ENCODE measurements at regions not wholly inside any gene's neighbourhood (a gene's known extent, or its start where the extent isn't known, plus 50 kb on each side); places are given as distances from the start of the nearest gene placed in this dataset.

DNA sequence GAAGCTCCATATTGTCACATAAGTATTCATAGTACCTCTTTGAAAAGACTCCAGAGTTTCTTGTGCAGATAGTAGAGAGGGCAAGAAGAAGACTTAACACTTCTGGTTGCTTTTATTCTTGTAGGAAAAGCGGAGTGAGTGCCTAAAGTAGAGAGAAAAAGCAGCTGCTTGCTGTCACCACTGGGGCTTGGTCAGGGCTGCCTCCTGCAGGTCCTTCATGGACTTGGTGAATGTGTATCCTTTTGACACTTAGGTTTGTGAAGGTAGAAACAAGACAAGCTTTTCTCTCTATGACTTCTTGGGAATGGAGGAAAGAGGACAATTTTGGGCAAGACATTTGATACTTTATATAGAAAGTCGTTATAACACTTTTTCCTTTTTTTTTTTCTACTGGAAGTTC, 312.8 kb upstream of the FANCL start:
- Histone ChIP-seq H2AFZ (ENCODE audit: low read depth, low read length) (no peak overlapping the region), H3K79me2 (ENCODE audit: insufficient read depth, low read length) (no peaks in the 10 kb centered on the region), H3K36me3 (ENCODE audit: insufficient read depth, low read length) (no peaks in the 10 kb centered on the region), H4K20me1 (ENCODE audit: insufficient read depth, low read length) (no peaks in the 10 kb centered on the region), H3K27ac (ENCODE audit: low read length) (no peak overlapping the region), H3K4me2 (ENCODE audit: insufficient read depth, low read length) (no peak overlapping the region), H3K27me3 (ENCODE audit: insufficient read depth, low read length, poor library complexity) (no peaks in the 10 kb centered on the region), H3K9me3 (ENCODE audit: insufficient read depth, low read length, severe bottlenecking) (no peaks in the 10 kb centered on the region), H3K4me3 (ENCODE audit: low read depth in 1 of 2, low read length in 2 of 2) (no peak overlapping the region), H3K9ac (ENCODE audit: low read depth, low read length) (no peak overlapping the region), H3K4me1 (ENCODE audit: insufficient read depth, low read length) (no peaks in the 10 kb centered on the region)
- TF ChIP-seq EZH2 (IDR thresholded peaks at IDR 0.05; ENCODE audit: borderline replicate concordance, low read depth, low read length, severe bottlenecking) (no peak), CTCF (IDR thresholded peaks at IDR 0.05; ENCODE audit: borderline replicate concordance, extremely low read depth, low read length, poor library complexity, severe bottlenecking) (peak; percentile 39)
- no peak for ATAC-seq (ENCODE audit: insufficient read depth, low read depth)
- DNase-seq = peak; percentile 5

GRCh38 chr2:58553522-58553921, 312.4 kb upstream of the FANCL start:
- no peaks in the 10 kb centered on the region for H3K4me1 ChIP-seq (ENCODE audit: insufficient read depth, low read length)
- no peaks in the 10 kb centered on the region for H3K36me3 ChIP-seq (ENCODE audit: insufficient read depth, low read length)
- TF ChIP-seq CTCF (IDR thresholded peaks at IDR 0.05; ENCODE audit: borderline replicate concordance, extremely low read depth, low read length, poor library complexity, severe bottlenecking) (no peak), EZH2 (IDR thresholded peaks at IDR 0.05; ENCODE audit: borderline replicate concordance, low read depth, low read length, severe bottlenecking) (no peak)
- DNase-seq (no peak), ATAC-seq (ENCODE audit: insufficient read depth, low read depth) (no peak)
- H3K4me3 ChIP-seq (ENCODE audit: low read depth in 1 of 2, low read length in 2 of 2) = no peak overlapping the region
- no peak overlapping the region for H3K4me2 ChIP-seq (ENCODE audit: insufficient read depth, low read length)
- H3K27ac ChIP-seq (ENCODE audit: low read length) = no peak overlapping the region
- H3K79me2 ChIP-seq (ENCODE audit: insufficient read depth, low read length) = no peaks in the 10 kb centered on the region
- H4K20me1 ChIP-seq (ENCODE audit: insufficient read depth, low read length) = no peaks in the 10 kb centered on the region
- H3K27me3 ChIP-seq (ENCODE audit: insufficient read depth, low read length, poor library complexity) = no peaks in the 10 kb centered on the region
- H3K9me3 ChIP-seq (ENCODE audit: insufficient read depth, low read length, severe bottlenecking) = no peaks in the 10 kb centered on the region
- H2AFZ ChIP-seq (ENCODE audit: low read depth, low read length) = no peak overlapping the region
- H3K9ac ChIP-seq (ENCODE audit: low read depth, low read length) = no peak overlapping the region

DNA sequence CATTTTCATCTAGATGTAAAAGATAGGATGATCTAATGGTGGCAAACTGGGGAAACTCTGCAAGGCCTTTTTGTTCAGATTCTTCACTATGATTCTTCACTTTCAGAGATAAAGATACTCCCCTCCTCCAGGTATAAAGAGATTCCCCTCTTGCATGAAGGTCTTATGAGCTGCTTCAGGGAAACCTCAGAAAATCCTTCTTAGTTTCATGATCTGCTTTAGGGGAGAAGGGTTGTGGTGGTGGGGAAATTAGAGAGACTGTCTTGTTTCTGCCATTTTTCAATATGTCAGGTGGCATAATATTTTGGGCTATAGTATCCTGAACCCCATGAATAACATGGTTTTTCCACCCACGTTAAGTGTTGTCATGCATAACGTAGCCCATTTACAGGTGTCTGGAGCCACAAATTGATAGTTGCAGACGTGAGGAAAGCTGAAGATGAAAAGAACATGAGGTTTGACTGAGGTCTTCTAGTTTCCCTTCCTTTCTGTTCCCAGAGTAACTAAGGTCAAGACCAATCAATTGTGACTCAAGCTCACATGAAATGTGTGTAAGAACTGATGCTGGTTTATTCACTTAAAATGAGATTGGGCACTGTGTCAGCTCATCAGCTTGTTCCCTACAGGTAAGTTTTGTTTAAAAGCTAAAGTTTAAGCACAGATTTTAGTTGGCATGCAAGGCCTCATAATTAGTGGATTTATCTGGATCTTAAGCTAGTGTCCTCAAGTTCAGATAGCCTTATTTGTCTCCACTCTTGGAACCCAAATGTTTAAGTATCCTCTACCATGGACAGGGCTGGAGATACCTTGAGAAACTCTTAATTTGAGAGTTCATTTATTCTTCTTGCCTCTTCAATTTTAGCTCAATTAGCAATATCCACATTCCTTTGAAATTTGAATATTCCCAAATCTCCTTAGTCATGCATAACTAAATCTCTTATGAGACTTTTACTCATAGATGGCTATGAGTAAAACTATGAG, 304.5 kb upstream of the FANCL start:
- Histone ChIP-seq H3K9ac (ENCODE audit: low read depth, low read length) (no peak overlapping the region), H3K4me2 (ENCODE audit: insufficient read depth, low read length) (no peak overlapping the region), H3K4me3 (ENCODE audit: low read depth in 1 of 2, low read length in 2 of 2) (no peak overlapping the region), H3K79me2 (ENCODE audit: insufficient read depth, low read length) (no peaks in the 10 kb centered on the region), H3K27me3 (ENCODE audit: insufficient read depth, low read length, poor library complexity) (peaks cover 3% of the 10 kb centered on the region), H4K20me1 (ENCODE audit: insufficient read depth, low read length) (no peaks in the 10 kb centered on the region), H3K4me1 (ENCODE audit: insufficient read depth, low read length) (no peaks in the 10 kb centered on the region), H3K36me3 (ENCODE audit: insufficient read depth, low read length) (no peaks in the 10 kb centered on the region), H2AFZ (ENCODE audit: low read depth, low read length) (no peak overlapping the region), H3K9me3 (ENCODE audit: insufficient read depth, low read length, severe bottlenecking) (no peaks in the 10 kb centered on the region), H3K27ac (ENCODE audit: low read length) (no peak overlapping the region)
- no peak for DNase-seq
- no peak for ATAC-seq (ENCODE audit: insufficient read depth, low read depth)
- TF ChIP-seq CTCF (IDR thresholded peaks at IDR 0.05; ENCODE audit: borderline replicate concordance, extremely low read depth, low read length, poor library complexity, severe bottlenecking) (no peak), EZH2 (IDR thresholded peaks at IDR 0.05; ENCODE audit: borderline replicate concordance, low read depth, low read length, severe bottlenecking) (no peak)
